Psoas muscle (tissue), 7 donors: ENCODE measurements at regions not wholly inside any gene's neighbourhood (a gene's known extent, or its start where the extent isn't known, plus 50 kb on each side); places are given as distances from the start of the nearest gene placed in this dataset.

Source experiments
- ATAC-seq, 4 donors: fragments of 200-7000 bp; cut with Tn5 transposase; one replicate each; pipeline ENCODE4 v1.9.1; 2020; ENCODE audit warnings: moderate library complexity in 3 of 4, mild to moderate bottlenecking in 2 of 4
- DNase-seq, 2 donors: peaks; one replicate each; pipeline ENCODE4 v3.0.0-alpha.2; 2020
- H3K27ac ChIP-seq: fragments of 200-600 bp; one replicate; pipeline ENCODE4 v1.8.0; 2022
- H3K27me3 ChIP-seq, 3 donors: fragments of 200-600 bp in 1 of 3; one replicate each; pipeline versions ENCODE4 v1.6.1 to v1.8.0; 2013 to 2022; ENCODE audit warnings: low read length in 2 of 3, mild to moderate bottlenecking in 2 of 3, moderate library complexity in 1 of 3; ENCODE audit not compliant: insufficient read depth in 3 of 3
- H3K36me3 ChIP-seq, 2 donors: fragments of 200-600 bp in 1 of 2; one replicate each; pipeline versions ENCODE4 v1.6.1 to v1.8.0; 2013 to 2022; ENCODE audit warnings: low read depth in 1 of 2, mild to moderate bottlenecking in 1 of 2, moderate library complexity in 1 of 2; ENCODE audit not compliant: insufficient read depth in 1 of 2
- H3K4me1 ChIP-seq: fragments of 200-600 bp; one replicate; pipeline ENCODE4 v1.8.0; 2022
- H3K4me3 ChIP-seq: fragments of 200-600 bp; one replicate; pipeline ENCODE4 v1.8.0; 2022; ENCODE audit warnings: mild to moderate bottlenecking
- H3K9me3 ChIP-seq: fragments of 200-600 bp; one replicate; pipeline ENCODE4 v1.8.0; 2022
- WGBS, 3 donors: extraction: QIAGEN DNeasy Blood & Tissue Kit; methylation state at CpG; one replicate each; pipeline versions ENCODE4 v1.1.6 to v1.1.7; 2013; 5-methylcytosine and 5-hydroxymethylcytosine counted together
- intact Hi-C, 2 donors: fragments of 100-400 bp; cut with DNase I; formaldehyde crosslinking; loops; one replicate each; pipeline versions ENCODE4 v1.11.0 to v1.14.2; 2022
- TF ChIP-seq, protein P1 (sequence below): fragments of 200-600 bp; IDR thresholded peaks from one replicate; pipeline ENCODE4 v1.8.0; 2022; ENCODE audit warnings: antibody characterized with exemption
- donor health status: healthy with polysubstance abuse.
- donor health status: DM: no; HTN: no; CAD: no; lungs with moderate emphysema.
- donor health status: Bipolar disorder and iron deficiency.
- donor health status: healthy.
- donor health status: DM: yes; HTN: yes; CAD: no.
- donor health status: DM: no; HTN: no; CAD: no.
- donor health status: DM: yes; HTN: yes; CAD: no.

DNA sequence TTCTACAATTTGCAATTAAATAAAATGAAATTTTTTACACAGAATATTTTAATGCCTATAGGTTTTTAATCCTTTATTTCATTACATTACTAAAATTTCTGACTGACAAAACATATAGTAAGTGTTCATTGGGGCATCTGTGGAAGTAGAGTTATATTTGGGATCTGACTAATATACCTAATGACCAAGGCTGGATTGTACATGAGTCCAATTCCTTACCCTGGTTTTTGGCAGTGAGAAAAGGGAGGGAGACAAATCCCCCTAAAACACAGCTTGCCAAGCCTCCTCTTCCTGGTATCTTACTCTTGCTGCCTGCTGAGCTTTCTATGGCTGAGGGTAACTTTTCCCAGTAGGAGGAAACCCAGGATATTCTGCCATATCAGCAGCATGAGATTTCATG, 149.4 kb upstream of the CDH20 start:
- Histone ChIP-seq H3K36me3 (no peaks in the 10 kb centered on the region), H3K4me1 (no peaks in the 10 kb centered on the region), H3K27me3 (no peaks in the 10 kb centered on the region), H3K4me3 (no peak overlapping the region), H3K9me3 (no peaks in the 10 kb centered on the region), H3K27ac (no peak overlapping the region)
- no peak for DNase-seq
- intact Hi-C loops, result no loop called here
- no peak for ATAC-seq
- TF ChIP-seq, protein P1, sequence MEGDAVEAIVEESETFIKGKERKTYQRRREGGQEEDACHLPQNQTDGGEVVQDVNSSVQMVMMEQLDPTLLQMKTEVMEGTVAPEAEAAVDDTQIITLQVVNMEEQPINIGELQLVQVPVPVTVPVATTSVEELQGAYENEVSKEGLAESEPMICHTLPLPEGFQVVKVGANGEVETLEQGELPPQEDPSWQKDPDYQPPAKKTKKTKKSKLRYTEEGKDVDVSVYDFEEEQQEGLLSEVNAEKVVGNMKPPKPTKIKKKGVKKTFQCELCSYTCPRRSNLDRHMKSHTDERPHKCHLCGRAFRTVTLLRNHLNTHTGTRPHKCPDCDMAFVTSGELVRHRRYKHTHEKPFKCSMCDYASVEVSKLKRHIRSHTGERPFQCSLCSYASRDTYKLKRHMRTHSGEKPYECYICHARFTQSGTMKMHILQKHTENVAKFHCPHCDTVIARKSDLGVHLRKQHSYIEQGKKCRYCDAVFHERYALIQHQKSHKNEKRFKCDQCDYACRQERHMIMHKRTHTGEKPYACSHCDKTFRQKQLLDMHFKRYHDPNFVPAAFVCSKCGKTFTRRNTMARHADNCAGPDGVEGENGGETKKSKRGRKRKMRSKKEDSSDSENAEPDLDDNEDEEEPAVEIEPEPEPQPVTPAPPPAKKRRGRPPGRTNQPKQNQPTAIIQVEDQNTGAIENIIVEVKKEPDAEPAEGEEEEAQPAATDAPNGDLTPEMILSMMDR, result no peak

DNA sequence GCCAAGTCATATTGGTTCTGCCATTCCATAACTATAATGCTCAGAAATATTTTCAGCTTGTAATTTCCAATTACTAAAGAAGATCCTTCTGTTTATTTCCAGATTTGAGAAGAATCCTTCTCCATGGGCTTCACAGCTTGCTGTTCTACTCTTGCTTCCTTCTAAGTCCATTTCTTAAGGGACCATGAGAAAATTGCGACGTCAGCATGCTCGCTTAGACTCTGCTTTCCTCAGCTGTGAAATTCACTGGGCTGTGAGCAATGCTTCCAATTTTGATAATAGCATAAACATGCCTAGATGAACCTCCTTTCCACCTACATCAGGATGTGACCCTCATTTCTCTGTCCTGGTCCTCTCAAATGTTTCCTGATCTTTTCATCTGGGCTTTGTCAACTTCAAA, 145.3 kb upstream of the CDH20 start:
- Histone ChIP-seq H3K27me3 (no peaks in the 10 kb centered on the region), H3K27ac (no peak overlapping the region), H3K9me3 (no peaks in the 10 kb centered on the region), H3K4me3 (no peak overlapping the region), H3K36me3 (no peaks in the 10 kb centered on the region), H3K4me1 (no peaks in the 10 kb centered on the region)
- TF ChIP-seq, protein P1, result no peak
- DNase-seq, result no peak
- intact Hi-C loops, result no loop called here
- ATAC-seq, result no peak
- 61 to 86% (median 73%) methylated on average over 3 of the region's 3 CpGs for WGBS, 3 donors

DNA sequence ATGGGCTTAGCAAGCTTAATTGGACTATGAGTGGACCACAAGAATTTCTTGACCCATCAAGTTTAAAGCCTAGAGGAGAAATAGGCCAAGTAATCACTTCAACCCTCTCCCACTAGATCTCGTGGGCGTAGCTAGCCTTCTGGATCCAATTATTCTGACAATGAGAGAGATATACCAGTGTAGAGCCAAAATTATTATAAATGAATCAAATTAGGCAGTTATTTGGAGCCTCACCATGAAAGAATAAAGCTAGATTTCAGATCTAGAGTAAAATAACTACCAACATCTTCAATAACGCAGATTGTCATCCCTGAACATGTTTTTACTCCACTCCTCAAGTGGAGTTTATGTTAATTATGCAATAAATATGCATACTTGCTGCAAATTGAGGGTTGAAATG, 143.9 kb upstream of the CDH20 start:
- DNase-seq (no peak), ATAC-seq (no peak)
- H3K9me3 ChIP-seq, result no peaks in the 10 kb centered on the region
- TF ChIP-seq, protein P1, result no peak
- no peaks in the 10 kb centered on the region for H3K4me1 ChIP-seq
- intact Hi-C loops, result no loop called here
- H3K27ac ChIP-seq, result no peak overlapping the region
- H3K27me3 ChIP-seq, result no peaks in the 10 kb centered on the region
- H3K4me3 ChIP-seq, result no peak overlapping the region
- 77 to 85% (median 80%) methylated on average over 3 of the region's 3 CpGs for WGBS, 3 donors
- H3K36me3 ChIP-seq, result no peaks in the 10 kb centered on the region

DNA sequence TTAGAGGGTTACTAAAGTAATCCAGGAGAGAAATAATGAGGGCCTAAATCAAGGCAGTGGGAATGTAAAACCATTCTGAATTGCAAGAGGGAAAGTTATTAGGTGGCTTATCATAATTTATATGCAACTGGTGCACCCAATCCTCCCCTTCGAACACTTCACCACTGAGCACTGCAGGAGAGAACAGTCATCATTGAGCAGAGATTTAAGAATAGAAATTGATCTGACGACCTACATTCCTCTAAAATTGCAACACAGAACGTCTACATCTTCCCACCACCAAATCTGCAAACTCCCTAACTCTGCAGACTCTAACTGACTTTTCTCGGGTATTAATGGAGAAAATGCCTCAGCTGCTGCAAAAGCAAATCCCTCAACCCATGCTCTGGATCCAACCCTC, 138.5 kb upstream of the CDH20 start:
- intact Hi-C loops, result no loop called here
- Histone ChIP-seq H3K9me3 (no peaks in the 10 kb centered on the region), H3K36me3 (no peaks in the 10 kb centered on the region), H3K4me3 (no peak overlapping the region), H3K27ac (no peak overlapping the region), H3K27me3 (no peaks in the 10 kb centered on the region), H3K4me1 (no peaks in the 10 kb centered on the region)
- no peak for ATAC-seq
- WGBS, 3 donors, result 57 to 65% (median 61%) methylated on average over 4 of the region's 4 CpGs
- DNase-seq, result no peak
- TF ChIP-seq, protein P1, result no peak

DNA sequence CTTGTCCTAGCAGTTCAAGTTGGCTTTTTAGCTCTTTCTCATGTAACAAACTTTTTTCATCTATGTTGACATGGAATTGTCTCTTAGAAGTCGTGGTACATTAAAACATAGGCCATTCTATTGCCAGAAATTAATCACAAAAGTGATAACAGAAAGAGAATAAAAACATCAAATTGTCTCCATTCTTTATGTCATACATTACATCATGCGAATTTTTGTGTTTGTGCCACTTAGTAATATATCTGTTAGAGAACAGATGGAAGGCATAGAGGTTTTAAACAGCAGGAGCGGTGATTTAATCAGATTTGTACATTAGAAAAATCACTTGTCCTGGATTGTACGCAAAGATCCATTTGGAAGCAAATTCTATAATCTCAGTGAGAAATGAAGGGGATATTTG, 136.5 kb upstream of the CDH20 start:
- Histone ChIP-seq H3K36me3 (no peaks in the 10 kb centered on the region), H3K27ac (no peak overlapping the region), H3K4me3 (no peak overlapping the region), H3K4me1 (no peaks in the 10 kb centered on the region), H3K27me3 (no peaks in the 10 kb centered on the region), H3K9me3 (no peaks in the 10 kb centered on the region)
- ATAC-seq (no peak), DNase-seq (no peak)
- 66 to 67% (median 67%) methylated on average over 4 of the region's 4 CpGs for WGBS, 3 donors
- TF ChIP-seq, protein P1, result no peak
- intact Hi-C loops, result no loop called here
